SW 1271 (cell line): ENCODE measurements at regions not wholly inside any gene's neighbourhood (a gene's known extent, or its start where the extent isn't known, plus 50 kb on each side); places are given as distances from the start of the nearest gene placed in this dataset.
"Not testable (repeated sequence)": the region's sequence is repeated elsewhere in the genome, so short reads cannot be mapped to it uniquely, and the experiment has no call there.

Experiments used
- DNase-seq, 2 experiments: peaks; one replicate each; lab custom pipeline; 2025; lab: John Stamatoyannopoulos, UW

DNA sequence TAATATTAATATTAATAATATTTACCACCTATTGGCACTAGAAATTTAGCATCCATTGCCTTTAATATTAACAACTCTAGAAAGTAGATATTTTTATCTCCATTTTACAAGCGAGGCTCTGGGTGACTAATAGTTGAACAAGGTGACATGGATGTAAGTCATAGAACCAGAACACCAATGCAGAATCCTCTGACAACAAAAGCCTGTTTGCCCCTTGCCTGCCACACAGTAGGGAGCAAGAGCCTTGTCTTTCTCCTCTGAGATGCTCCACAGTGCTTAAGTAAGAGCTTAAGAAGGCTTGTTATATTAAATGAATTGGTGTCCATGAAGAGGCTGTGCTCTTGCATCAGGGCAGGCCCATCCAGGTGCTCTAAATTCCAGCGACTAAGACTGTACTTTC lies 51.2 kb upstream of the LBX1 start:
- DNase-seq, result no peak

DNA sequence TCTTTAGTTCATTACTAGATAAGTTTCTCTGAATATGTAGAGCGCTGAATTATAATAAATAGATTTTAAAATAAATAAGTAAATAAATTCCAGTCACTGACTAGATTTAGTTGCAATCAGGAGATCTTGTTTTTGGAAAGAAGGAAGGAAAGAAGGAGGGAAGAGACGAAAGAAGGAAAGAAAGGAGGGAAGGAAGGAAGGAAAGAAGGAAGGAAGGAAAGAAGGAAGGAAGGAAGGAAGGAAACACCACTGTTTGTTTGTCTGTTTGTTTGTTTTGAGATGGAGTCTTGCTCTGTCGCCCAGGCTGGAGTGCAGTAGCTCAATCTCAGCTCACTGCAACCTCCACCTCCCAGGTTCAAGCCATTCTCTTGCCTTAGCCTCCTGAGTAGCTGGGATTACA lies 51.7 kb upstream of the LBX1 start:
- DNase-seq, result not testable (repeated sequence)

DNA sequence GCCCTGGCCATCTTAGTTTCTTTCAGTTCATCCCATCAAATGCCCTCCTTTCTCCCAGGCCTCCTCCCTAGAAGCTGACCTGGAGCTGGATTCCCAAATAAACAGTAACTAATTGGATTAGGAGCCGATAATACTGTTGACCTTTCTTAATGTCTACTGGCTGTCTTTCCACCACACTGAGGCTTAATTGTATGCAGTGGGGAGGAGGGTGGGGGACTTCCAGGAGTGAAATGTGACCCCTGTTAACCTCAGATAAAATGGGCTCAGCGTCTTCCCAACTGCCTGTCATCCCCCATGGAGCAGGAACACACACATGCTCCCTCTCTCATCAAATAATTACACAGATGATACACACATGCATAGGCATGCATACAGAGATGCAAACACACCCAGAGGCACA lies 53.7 kb upstream of the LBX1 start:
- no peak for DNase-seq

DNA sequence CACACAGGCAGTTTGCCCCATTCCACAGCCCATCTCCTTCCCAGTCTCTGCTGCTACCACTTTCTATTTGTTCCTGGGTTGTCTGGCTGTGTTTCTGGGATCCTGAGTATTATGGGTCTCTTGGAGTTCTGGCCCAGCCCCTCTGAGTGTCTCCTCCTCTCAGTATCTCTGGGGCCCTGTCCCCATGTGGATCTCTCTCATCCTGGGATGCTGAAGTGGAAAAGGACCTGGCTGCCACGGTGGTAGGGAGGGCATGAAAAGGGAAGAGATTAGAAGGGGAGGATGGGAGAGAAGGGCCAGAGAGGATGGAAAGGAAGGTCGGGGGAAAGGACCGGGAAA lies 54.5 kb upstream of the LBX1 start:
- no peak for DNase-seq

DNA sequence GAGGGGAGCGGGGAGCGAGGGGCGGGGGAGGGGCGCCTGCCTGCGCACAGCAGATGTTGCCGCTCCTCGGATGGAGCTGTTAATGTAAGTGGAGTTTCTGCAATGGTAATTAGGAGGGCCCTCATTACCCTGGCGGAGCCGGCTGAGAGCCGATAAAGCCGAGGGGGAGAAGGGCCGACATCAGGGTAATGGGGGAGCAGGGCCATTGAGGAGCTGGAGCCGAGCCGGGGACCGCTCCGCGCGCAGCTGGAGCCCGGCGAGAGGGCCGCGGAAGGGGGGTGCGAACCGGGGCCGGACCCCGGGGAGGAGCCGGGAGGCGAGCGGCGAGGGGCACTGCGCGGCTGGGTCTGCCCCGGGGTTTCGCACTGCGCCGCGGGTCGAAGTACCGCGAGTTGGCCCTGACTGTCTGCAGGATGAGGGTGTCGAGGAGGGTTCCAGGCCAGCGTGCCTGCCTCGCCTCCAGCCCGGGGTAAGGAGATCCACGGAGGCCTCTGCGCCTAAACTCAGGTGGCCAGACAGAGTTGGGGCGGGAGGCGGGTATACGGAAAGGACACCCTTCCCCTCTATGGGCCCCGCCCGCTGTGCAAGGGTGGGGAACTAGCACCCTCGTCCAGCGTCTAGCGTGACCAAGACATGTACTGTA lies 55.0 kb upstream of the LBX1 start:
- no peak for DNase-seq

DNA sequence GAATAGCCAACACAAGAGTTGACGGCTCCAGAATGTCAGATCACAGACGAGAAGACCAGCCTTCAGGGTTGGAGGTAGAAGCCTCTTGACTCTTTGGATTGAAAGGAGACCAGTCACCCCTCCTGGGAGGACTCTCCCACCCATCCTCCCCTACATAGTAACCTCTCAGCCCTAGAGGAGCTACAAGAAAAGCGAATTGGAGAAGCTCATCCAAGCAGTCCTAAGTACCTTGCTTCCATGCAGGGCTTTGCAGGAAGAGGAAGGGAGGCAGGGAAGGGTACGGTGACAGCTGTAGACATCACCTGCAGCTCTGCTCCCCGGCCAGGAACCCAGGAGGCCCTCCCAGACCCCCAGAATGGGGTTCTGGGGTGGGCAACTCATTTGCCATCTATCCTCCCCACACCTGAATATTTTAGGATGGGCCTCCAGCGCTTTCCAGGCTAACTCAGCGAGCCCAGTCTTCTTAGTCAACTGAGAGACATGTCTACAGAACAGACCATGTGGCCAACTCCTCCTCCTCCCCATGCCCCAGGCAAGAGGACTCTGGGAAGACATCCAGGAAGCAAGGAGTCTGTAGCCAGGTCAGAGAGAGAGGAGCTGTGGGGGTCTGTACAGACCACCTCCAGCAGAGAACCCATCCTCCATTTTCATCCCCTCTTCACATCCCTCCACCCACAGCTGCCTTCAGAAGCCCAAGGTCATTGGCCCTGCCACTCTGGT lies 55.6 kb upstream of the LBX1 start:
- no peak for DNase-seq

DNA sequence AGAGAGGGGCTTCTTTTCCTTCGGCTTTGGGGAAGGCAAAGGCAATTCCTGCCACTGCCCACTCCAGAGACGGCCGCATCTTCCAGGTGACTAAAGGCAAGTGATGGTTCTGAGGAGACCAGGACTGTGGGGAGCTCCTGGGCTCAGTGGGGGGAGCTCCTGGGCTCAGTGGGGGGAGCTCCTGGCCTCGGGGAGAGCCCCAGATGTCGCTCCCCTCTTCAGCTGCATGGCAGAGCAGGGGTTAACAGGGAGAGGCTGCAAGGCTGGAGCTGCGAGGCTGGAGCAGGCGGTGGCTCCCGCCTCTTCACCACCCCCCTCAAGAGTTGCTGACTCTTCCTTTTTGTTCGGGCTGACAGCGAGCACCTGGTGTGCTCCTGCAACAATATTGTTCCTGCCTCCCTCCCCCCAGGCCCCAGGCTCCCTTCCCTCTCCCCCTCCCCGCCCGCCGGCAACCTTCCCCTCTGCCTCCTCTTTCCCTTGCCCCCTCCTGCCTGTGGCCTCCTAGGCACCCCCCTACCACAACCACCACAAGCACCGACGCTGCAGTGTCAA lies 56.3 kb upstream of the LBX1 start:
- DNase-seq, result no peak

DNA sequence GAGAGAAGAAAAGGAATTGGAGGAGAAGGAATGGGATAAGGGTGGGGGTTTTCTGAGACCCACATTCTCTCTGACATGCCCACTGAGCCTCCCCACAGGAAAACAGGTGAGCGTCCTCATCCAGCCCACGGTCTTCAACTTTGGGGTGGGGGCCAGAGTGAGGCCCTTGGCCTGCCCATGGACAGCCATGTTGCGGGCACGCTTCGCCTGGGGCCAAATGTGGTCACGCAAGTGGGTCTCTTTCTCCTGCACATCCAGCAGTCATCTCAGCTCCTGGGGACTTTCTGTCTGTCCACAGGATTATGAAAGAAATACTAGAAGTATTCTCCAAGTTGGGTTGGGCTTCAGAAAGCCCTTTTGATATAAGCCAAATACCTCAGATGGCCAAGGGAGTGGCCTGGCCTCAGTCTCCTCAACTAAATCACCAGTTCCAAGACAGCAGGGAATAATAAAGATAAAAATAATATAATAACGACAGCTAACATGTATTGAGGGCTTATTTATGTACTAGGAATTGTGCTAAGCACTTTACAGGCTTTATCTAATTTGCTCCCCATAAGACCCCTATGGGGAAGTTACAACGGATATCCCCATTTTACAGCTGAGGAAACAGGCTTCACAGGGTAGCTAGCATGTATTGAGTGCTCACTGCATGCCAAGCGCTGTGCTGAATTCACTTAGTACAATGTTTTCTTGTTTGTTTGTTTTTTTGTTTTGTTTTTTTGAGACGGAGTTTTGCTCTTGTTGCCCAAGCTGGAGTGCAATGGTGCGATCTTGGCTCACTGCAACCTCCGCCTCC lies 57.2 kb upstream of the LBX1 start:
- no peak for DNase-seq

DNA sequence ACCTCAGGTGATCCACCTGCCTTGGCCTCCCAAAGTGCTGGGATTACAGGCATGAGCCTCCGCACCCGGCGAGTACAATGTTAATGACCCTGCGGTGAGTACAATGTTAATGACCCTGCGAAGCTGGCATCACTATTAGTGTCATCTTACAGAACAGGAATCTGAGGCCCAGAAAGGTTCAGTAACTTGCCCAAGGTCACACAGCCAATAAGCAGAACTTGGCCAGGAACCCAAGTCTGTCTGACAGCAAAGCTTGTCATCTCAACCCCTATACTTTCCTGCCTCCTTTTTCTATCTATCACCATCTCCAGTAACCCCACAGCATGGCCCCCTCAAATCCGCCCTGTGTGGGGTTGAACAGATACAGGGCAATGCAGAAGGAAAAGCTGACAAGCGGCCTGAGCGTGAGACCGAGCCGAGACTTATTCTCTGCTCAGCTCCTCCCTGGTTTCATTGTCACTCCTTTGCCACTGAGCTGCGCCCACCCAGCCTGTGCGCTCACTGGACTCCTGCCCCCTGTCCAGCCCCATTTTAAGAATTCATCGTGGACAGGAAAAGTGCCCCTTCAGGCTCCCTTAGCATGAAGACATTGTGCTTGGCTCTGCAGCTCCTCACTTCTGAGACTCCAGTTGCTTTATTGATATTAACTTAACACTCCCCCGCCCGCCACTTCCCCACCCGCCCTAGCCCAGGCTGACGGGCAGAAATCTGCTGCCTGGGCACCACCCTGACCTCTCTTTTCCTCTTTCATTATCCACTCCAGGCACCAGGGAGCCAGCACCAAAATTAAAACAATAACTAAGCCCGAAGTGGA lies 58.1 kb upstream of the LBX1 start:
- DNase-seq, result no peak

DNA sequence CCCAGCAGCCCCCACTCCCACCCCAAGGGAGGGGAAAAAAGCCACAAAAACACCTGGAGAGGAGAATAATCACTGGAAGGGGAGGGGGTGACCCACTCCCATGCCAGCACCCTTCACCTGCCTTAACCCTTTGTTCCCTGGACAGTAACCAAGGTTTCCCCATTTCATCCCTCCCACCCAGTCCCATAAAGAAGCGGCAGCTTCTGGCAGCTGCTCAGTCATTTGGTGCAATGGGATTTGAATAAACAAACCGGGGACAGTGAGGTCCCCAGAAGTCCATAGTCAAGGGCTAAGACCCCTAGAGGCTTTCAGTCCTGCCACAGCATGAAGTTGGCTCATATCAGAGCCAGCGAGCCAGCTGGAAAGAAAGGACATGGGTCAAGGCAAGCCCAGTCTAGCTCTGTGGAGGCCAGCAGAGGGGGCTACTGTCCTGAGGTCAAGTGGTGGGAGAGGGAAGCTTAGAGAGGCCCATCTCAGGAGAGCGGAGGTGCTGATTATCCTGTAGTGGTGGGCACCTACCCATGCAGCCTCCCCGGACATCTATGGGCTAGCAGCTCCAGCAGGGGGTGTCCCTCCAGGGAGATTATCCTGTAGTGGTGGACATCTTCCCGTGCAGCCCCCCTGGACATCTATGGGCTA lies 58.9 kb upstream of the LBX1 start:
- DNase-seq, result peak in 1 of 2 experiments; percentile 11

DNA sequence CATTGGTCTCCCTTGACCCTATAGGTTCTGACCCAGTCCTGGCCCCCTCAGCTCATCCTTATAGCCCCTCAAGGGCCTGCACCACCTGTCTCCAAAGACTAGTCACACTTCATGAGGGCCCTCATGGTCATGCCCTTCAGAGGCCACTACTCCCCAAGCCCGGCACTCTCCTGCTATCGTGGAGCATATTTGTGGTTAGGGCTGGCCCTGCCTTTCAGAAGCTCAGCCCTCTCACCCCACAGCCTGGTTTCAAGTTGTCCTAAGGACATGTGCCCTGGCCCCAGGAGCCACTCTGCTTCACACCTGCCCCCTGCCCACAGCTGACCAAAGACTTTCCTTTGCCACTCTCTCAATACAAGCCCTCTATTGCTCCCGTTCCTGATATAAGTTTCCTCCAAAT lies 60.3 kb upstream of the LBX1 start:
- no peak for DNase-seq

DNA sequence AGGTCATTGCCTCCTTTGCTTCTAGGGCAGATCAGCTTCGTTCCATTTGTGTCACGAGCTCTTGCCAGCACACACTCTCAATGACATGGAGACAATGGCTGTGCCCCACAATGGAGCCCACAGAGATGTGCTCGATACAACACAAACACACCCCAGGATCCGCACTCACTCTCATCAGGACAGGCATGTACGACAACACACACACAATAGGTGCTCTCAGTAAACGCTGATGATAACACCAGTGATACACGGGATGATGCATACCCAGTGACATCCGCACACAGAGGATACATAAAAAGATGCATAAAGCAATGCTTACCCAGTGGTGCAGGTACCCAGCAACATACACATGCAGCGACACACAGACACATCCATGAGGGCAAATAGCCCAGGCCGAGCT lies 61.2 kb upstream of the LBX1 start:
- DNase-seq, result no peak

DNA sequence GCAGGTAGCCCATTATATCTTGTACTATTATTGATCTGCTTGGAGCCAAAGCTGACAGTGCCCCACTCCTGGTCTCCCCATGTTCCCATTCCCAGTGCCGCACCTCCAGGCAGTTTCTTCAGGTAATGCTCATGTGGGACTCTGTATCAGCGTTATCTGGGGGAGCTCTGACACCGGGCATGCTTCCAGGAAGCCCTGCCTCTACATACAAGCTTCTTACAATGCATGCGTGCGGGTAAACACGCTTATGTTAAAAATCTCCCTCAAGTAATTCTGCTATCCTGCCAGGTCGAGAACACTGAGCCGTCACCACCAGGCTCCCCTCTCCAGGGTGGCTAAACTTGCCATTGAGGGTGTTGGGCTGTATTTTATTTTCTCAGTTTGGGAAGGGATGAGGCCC lies 61.6 kb upstream of the LBX1 start:
- no peak for DNase-seq

DNA sequence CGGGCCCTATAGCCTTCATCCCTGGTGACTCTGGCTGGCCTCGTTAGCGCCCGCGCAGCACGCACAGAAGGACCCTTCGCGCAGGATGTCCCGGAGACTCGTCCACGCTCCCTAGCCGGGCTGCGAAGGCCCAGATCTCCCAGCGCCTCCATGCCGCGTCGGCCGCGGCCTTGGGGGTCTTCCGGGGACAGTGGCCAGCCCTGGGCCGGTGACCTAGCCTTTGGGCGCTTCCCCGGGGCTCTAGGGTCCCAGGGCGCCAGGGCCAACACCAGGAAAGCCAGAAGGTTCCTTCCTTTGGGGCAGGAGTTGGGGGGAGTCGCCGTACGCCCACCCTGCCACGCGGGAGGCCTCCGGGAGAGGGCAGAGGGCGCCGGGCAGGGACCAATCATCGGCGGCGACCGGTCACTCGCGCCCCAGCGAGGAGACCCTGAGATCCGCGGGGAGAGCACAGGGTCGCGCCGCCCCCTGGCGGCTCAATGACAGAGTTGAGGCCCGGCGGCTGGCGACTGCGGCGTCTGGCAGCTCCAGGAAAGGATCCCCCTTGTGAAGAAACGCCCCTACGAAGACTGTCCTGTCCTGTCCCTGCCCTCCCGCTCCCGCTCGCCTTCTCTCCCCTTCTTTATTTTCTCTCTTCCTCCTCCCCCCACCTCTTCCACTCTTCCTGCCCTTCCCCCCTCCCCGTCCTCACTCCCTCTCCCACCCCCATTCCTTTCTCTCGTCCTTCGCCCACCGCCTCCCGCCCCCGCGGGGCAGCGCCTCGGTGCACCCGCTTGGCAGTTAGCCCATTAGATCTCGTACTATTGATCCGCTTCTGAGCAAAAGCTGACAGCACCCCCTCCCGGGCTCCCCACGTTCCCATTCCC lies 62.3 kb upstream of the LBX1 start:
- DNase-seq, result peak in 1 of 2 experiments; percentile 45

DNA sequence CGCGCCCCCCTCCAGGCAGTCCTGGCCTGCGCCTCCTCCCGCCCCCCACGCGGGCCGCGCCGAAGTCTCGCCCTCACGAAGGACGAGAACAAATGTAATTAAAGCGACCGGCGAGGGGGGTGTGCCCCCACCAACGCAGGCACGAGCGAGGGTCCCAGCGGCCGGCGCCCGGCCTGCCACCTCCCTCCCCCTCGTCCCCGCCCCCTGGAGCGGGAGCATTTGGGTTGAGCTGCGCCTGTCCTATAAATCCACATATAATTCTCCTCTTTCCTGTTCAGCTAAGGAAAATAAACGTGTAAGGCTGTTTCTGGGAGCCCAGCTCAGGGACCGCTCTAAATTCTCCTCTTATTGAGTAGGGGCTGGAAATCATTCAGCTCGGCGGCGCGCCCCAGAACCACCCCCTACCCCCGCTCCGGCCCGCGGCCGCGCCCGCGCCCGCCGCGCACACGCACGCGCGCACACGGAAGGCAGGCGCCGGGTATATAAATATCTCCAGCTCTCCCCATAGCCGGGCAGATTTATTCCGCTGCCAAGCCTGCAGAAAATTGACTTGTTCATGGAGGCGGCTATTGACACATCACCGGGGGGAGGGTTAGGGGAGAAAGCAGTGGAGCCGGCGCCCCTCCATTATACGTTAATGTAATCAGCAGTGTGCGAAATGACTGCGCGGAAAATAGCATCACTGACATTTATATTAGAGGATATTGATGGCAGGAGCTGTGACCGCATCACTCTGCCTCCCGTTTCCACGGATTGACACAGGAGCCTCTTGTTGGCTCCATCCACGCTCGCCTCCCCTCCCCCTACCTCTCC lies 61.6 kb upstream of the BTRC start:
- no peak for DNase-seq

DNA sequence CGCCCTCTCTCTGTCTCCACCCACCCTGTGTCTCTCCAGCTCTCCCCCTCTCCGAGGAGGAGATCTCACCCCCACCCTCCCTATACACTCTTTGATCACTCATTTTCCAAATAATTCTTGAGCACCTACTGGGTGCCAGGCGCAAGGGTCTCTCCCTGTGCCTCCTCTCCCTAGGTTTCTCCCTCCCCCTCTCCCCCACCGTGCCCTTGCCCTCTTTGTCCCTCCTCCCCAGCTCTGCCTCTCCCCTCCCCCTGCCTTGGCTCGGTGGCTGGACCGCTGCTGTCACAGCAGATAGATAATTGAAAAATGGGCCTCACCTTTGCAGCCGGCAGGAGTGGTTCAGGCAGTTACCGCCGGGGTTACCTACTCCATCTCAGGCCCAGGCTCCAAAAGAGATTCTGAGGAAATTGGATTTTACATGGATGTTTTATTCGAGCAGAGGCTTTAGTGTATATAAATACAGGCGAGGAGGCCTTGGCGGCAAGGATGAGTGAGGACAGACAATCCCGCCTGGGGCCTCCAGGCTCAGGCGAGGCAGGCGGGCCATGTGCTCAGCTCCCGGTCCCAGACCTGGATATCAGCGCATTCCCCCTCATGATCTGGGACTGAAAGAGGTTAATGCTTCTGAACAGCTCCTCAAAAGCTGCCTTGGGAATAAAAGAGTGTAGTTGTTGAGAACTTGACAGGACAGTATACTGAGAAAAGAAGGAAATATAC lies 60.8 kb upstream of the BTRC start:
- DNase-seq, result no peak

DNA sequence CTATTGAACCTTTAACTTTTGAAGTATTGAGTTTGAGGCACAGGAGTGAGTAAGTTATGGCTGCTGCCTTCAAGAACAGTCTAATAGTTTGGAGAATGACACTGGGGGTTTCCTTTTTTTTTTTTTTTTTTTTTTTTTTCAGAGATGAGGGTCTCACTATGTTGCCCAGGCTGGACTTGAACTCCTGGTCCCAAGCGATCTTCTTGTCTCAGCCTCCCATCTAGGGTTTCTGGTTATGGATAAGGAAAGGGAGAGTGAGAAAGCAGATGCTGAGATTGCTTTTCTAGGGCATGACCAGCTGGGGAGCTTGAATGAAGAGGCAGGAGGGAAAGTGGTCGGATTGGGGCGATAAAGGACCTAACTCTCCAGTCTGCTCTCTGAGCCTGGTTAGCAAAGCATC lies 59.9 kb upstream of the BTRC start:
- no peak for DNase-seq

DNA sequence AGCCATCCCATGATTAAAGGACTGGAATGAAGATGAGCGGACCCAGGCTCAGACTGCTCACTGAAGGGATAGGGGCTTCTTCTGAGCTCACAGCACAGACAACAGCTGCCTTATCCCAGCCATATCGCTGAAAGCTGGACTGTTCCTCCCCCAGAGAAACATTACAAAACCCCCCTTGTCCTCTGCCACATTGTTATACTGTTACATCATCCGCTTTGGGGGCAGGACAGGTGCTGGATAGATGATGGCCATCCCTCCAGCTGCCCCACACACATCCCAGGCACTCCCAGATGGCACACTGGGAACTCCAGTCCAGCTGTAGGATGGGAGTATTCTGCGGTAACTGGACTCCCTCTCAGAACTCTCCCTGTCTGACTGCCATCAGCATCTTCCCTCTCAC lies 58.7 kb upstream of the BTRC start:
- DNase-seq, result no peak

DNA sequence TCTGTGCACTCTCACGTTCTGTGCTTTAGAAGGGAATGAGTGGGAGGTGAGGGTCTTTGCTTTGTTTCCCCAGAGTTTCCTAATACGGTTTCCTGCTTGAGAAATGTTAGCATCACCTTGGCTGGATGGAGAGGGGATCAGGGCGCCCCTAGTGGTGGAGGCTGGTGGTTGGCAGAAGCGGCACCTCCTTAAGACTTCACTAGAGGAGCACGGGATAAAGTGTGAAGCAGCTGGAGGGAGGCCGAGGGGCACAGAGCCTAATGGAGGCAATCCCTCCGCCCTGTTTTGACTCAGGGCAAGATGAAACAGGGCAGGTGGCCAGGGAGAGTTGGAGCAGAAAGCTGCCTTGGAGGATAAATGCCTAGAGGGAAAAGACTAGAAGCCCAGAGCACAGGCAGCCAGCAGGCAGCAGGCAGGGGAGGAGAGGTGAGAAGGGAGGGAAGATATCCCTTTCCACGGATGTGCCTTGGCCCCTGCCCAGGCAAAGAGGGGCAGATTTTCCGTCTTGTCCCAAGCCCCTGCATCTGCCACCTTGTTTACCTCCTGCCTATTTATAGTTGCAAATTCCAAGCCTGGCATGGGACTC lies 56.0 kb upstream of the BTRC start:
- DNase-seq, result peak in 1 of 2 experiments; percentile 28
